ENCODE measurements at regions not wholly inside any gene's neighbourhood (a gene's known extent, or its start where the extent isn't known, plus 50 kb on each side); places are given as distances from the start of the nearest gene placed in this dataset.

DNA sequence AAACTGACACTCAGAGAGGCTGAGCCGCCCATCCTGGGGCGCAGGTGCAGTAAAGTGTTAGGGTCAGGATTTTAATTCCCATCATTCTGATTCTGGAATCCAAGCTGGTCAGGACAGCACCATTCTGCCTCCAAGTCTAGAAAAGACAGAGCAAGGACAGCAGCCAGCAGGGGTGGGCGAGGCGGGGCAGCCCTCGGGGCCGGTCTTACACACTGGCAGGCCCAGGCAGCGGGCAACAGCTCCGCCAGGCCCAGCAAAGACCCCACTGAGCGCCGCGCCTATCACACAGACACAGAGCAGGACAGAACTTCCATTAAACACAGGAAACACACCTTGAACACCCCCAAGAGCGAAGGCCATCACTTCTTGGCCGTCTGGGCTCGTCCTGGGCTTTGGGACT is 66.5 kb upstream of the RXRA start:
- TF ChIP-seq, protein P1, sequence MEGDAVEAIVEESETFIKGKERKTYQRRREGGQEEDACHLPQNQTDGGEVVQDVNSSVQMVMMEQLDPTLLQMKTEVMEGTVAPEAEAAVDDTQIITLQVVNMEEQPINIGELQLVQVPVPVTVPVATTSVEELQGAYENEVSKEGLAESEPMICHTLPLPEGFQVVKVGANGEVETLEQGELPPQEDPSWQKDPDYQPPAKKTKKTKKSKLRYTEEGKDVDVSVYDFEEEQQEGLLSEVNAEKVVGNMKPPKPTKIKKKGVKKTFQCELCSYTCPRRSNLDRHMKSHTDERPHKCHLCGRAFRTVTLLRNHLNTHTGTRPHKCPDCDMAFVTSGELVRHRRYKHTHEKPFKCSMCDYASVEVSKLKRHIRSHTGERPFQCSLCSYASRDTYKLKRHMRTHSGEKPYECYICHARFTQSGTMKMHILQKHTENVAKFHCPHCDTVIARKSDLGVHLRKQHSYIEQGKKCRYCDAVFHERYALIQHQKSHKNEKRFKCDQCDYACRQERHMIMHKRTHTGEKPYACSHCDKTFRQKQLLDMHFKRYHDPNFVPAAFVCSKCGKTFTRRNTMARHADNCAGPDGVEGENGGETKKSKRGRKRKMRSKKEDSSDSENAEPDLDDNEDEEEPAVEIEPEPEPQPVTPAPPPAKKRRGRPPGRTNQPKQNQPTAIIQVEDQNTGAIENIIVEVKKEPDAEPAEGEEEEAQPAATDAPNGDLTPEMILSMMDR (conservative IDR thresholded peaks at IDR 0.05; ENCODE audit: low read depth, low read length): no peak
- TF ChIP-seq EZH2 (IDR thresholded peaks at IDR 0.05; ENCODE audit: low read length, unreplicated experiment): no peak
- TF ChIP-seq EZH2phosphoT487 (IDR thresholded peaks at IDR 0.05; ENCODE audit: borderline replicate concordance, low read length): no peak

Measured in PC-3 (cell line).